HEK293 (cell line): ENCODE measurements at regions not wholly inside any gene's neighbourhood (a gene's known extent, or its start where the extent isn't known, plus 50 kb on each side); places are given as distances from the start of the nearest gene placed in this dataset.
"Not testable (repeated sequence)": the region's sequence is repeated elsewhere in the genome, so short reads cannot be mapped to it uniquely, and the experiment has no call there.

Experiments used
- CTCF ChIA-PET: fragments of 350-600 bp; formaldehyde crosslinking; extraction: SDS; loops from one replicate; lab custom pipeline; 2021; ENCODE audit warnings: antibody characterized with exemption; lab: Yijun Ruan, JAX
- POLR2A ChIA-PET: fragments of 300-600 bp; formaldehyde crosslinking; extraction: SDS; loops from one replicate; lab custom pipeline; 2020; ENCODE audit warnings: antibody characterized with exemption, inconsistent platforms; lab: Yijun Ruan, JAX
- H3K27ac ChIP-seq: fragments of 200-500 bp; sonication (Bioruptor generic); 2 replicates; pipeline ENCODE4 v1.5.1; 2014; ENCODE audit warnings: low read depth, low read length, control low read depth, inconsistent platforms; ENCODE audit errors: extremely low read depth
- H3K36me3 ChIP-seq, 2 experiments: fragments of 200-500 bp in 1 of 2; sonication (Bioruptor generic) in 1 of 2; 1 replicate in 1 of 2; 2 replicates in 1 of 2; pipeline ENCODE4 v1.5.1; 2014 to 2017; ENCODE audit warnings: inconsistent platforms in 2 of 2, low read length in 2 of 2; ENCODE audit not compliant: control insufficient read depth in 2 of 2, insufficient read depth in 1 of 2
- H3K4me1 ChIP-seq: fragments of 200-500 bp; sonication (Bioruptor generic); 2 replicates; pipeline ENCODE4 v1.5.1; 2014; ENCODE audit warnings: mild to moderate bottlenecking, low read length, inconsistent platforms; ENCODE audit not compliant: control insufficient read depth, insufficient read depth
- H3K4me3 ChIP-seq: 2 replicates; pipeline ENCODE4 v1.5.1; 2011; ENCODE audit warnings: low read depth, mild to moderate bottlenecking, control low read depth, low read length, moderate library complexity
- H3K9me3 ChIP-seq: fragments of 200-500 bp; sonication (Bioruptor generic); 2 replicates; pipeline ENCODE4 v1.5.1; 2014; ENCODE audit warnings: low read depth, low read length, inconsistent platforms; ENCODE audit not compliant: control insufficient read depth, insufficient read depth
- BCL11B ChIP-seq: fragments of 450-650 bp; formaldehyde crosslinking; IDR thresholded peaks from 2 replicates; pipeline ENCODE4 v1.5.1; 2016; ENCODE audit warnings: low read depth, missing biosample characterization, missing genetic modification characterization
- GLI4 ChIP-seq: fragments of 450-650 bp; formaldehyde crosslinking; IDR thresholded peaks from 2 replicates; pipeline ENCODE4 v1.5.1; 2016; ENCODE audit warnings: missing biosample characterization, missing genetic modification characterization
- HOXD13 ChIP-seq: sonication (generic); formaldehyde crosslinking; IDR thresholded peaks from 2 replicates; pipeline ENCODE4 v1.8.0; 2022; ENCODE audit warnings: missing genetic modification reagents, borderline replicate concordance
- KLF16 ChIP-seq: fragments of 450-650 bp; formaldehyde crosslinking; IDR thresholded peaks from 2 replicates; pipeline ENCODE4 v1.5.1; 2017; ENCODE audit warnings: missing biosample characterization, missing genetic modification characterization
- YY2 ChIP-seq: fragments of 450-650 bp; formaldehyde crosslinking; IDR thresholded peaks from 2 replicates; pipeline ENCODE4 v1.5.1; 2016; ENCODE audit warnings: missing biosample characterization, missing genetic modification characterization
- ZBTB21 ChIP-seq: fragments of 450-650 bp; formaldehyde crosslinking; IDR thresholded peaks from 2 replicates; pipeline ENCODE4 v1.5.1; 2017; ENCODE audit warnings: missing biosample characterization, missing genetic modification characterization
- ZBTB49 ChIP-seq: fragments of 450-650 bp; formaldehyde crosslinking; IDR thresholded peaks from 2 replicates; pipeline ENCODE4 v1.5.1; 2016; ENCODE audit warnings: missing biosample characterization, missing genetic modification characterization, low read depth
- ZFP41 ChIP-seq: fragments of 450-650 bp; formaldehyde crosslinking; IDR thresholded peaks from 2 replicates; pipeline ENCODE4 v1.5.1; 2016; ENCODE audit warnings: missing biosample characterization, missing genetic modification characterization, borderline replicate concordance
- ZNF121 ChIP-seq: fragments of 450-650 bp; formaldehyde crosslinking; IDR thresholded peaks from 2 replicates; pipeline ENCODE4 v1.5.1; 2016; ENCODE audit warnings: missing biosample characterization, missing genetic modification characterization
- ZNF132 ChIP-seq: fragments of 450-650 bp; formaldehyde crosslinking; IDR thresholded peaks from 2 replicates; pipeline ENCODE4 v1.5.1; 2017; ENCODE audit warnings: missing biosample characterization, missing genetic modification characterization, borderline replicate concordance
- ZNF202 ChIP-seq: fragments of 450-650 bp; formaldehyde crosslinking; IDR thresholded peaks from 2 replicates; pipeline ENCODE4 v1.5.1; 2016; ENCODE audit warnings: missing biosample characterization, missing genetic modification characterization, borderline replicate concordance
- ZNF239 ChIP-seq: fragments of 450-650 bp; formaldehyde crosslinking; IDR thresholded peaks from 2 replicates; pipeline ENCODE4 v1.5.1; 2016; ENCODE audit warnings: missing biosample characterization, missing genetic modification characterization
- ZNF529 ChIP-seq: fragments of 450-650 bp; formaldehyde crosslinking; IDR thresholded peaks from 2 replicates; pipeline ENCODE4 v1.5.1; 2017; ENCODE audit warnings: missing genetic modification characterization, missing biosample characterization; ENCODE audit not compliant: insufficient replicate concordance
- ZNF585B ChIP-seq: fragments of 450-650 bp; formaldehyde crosslinking; IDR thresholded peaks from 2 replicates; pipeline ENCODE4 v1.5.1; 2016; ENCODE audit warnings: missing biosample characterization, missing genetic modification characterization
- ZNF610 ChIP-seq: fragments of 450-650 bp; formaldehyde crosslinking; IDR thresholded peaks from 2 replicates; pipeline ENCODE4 v1.5.1; 2016; ENCODE audit warnings: missing biosample characterization, missing genetic modification characterization, borderline replicate concordance
- ZNF626 ChIP-seq: fragments of 450-650 bp; sonication (Bioruptor Pico); formaldehyde crosslinking; IDR thresholded peaks from 2 replicates; pipeline ENCODE4 v1.5.1; 2018; ENCODE audit warnings: missing biosample characterization, missing genetic modification characterization, inconsistent platforms
- ZNF677 ChIP-seq: fragments of 450-650 bp; IDR thresholded peaks from 2 replicates; pipeline ENCODE4 v1.5.0; 2018; ENCODE audit warnings: missing biosample characterization, mild to moderate bottlenecking, missing genetic modification characterization, moderate library complexity
- ZNF707 ChIP-seq: fragments of 450-650 bp; formaldehyde crosslinking; IDR thresholded peaks from 2 replicates; pipeline ENCODE4 v1.5.1; 2016; ENCODE audit warnings: missing biosample characterization, missing genetic modification characterization
- ZNF830 ChIP-seq: fragments of 450-650 bp; IDR thresholded peaks from 2 replicates; pipeline ENCODE4 v1.5.0; 2018; ENCODE audit warnings: missing biosample characterization, missing genetic modification characterization, low read depth, mild to moderate bottlenecking, moderate library complexity

- Histone ChIP-seq H3K4me1 (0 out of 2 replicates have a peak, but pooled peaks cover 2% of the 10 kb centered on the region), H3K4me3 (no peak overlapping the region), H3K36me3 (no peaks in the 10 kb centered on the region), H3K9me3 (no peaks in the 10 kb centered on the region), H3K27ac (no peak overlapping the region)
- ChIA-PET CTCF (interaction anchor here (1.1 kb wide), 1 partner anchor 281 kb away, joined by 3 read pairs; no protein-coding TSS in a partner anchor), POLR2A (no interaction called here)
- no peak for TF ChIP-seq ZNF677 (tag by site-specific recombination)
- no peak for TF ChIP-seq ZNF239 (tag by site-specific recombination)
- no peak for TF ChIP-seq ZNF121 (tag by site-specific recombination)
- no peak for TF ChIP-seq ZBTB21 (tag by site-specific recombination)
Measured at GRCh38 chr2:95670686-95671085, 78.9 kb downstream of the TRIM43 start.

- POLR2A ChIA-PET, H3K4me3 ChIP-seq, H3K4me1 ChIP-seq, H3K27ac ChIP-seq, H3K36me3 ChIP-seq, CTCF ChIA-PET, H3K9me3 ChIP-seq: not testable (repeated sequence)
Measured at GRCh38 chr2:95671171-95671570, 79.4 kb downstream of the TRIM43 start.

- CTCF ChIA-PET, POLR2A ChIA-PET, H3K4me1 ChIP-seq: not testable (repeated sequence)
Measured at GRCh38 chr2:95671992-95672391, 80.2 kb downstream of the TRIM43 start.

GRCh38 chr2:95672500-95672899 is 80.7 kb downstream of the TRIM43 start:
- H3K36me3 ChIP-seq, H3K4me3 ChIP-seq, CTCF ChIA-PET, H3K27ac ChIP-seq, H3K4me1 ChIP-seq, H3K9me3 ChIP-seq, POLR2A ChIA-PET: not testable (repeated sequence)

More at GRCh38 chr2:95671992-95672391, 80.2 kb downstream of the TRIM43 start:
- not testable (repeated sequence) for H3K9me3 ChIP-seq, H3K36me3 ChIP-seq, H3K27ac ChIP-seq, H3K4me3 ChIP-seq

- no peaks in the 10 kb centered on the region for H3K9me3 ChIP-seq
- 0 out of 2 replicates have a peak, but pooled peaks cover 2% of the 10 kb centered on the region for H3K4me1 ChIP-seq
- H3K4me3 ChIP-seq, result no peak overlapping the region
- ChIA-PET CTCF (no interaction called here), POLR2A (no interaction called here)
- no peak overlapping the region for H3K27ac ChIP-seq
- H3K36me3 ChIP-seq, result no peaks in the 10 kb centered on the region
- TF ChIP-seq ZBTB49 (no peak), ZNF626 (tag by site-specific recombination) (no peak), YY2 (tag by site-specific recombination) (no peak), HOXD13 (CRISPR knock-in tag) (no peak), ZNF830 (tag by site-specific recombination) (no peak), ZNF132 (no peak), KLF16 (tag by site-specific recombination) (no peak), ZNF610 (tag by site-specific recombination) (no peak), ZNF585B (tag by site-specific recombination) (no peak), BCL11B (tag by site-specific recombination) (no peak), ZNF529 (tag by site-specific recombination) (no peak), ZNF202 (no peak), ZNF707 (no peak), GLI4 (tag by site-specific recombination) (no peak), ZFP41 (no peak)
Measured at GRCh38 chr2:95674186-95674585, 82.4 kb downstream of the TRIM43 start.
